Type B pancreatic cell (in vitro differentiated cells): ENCODE measurements at regions not wholly inside any gene's neighbourhood (a gene's known extent, or its start where the extent isn't known, plus 50 kb on each side); places are given as distances from the start of the nearest gene placed in this dataset.

ENCODE experiments used
- DNase-seq: peaks from one replicate; pipeline ENCODE4 v3.0.0; 2021; ENCODE audit warnings: mixed read lengths; ENCODE audit not compliant: unreplicated experiment; ENCODE audit errors: extremely low spot score
- H3K27ac Mint-ChIP-seq: 2 replicates; pipeline ENCODE4 v1.8.0; 2021; ENCODE audit warnings: mild to moderate bottlenecking, mixed read lengths
- H3K27me3 Mint-ChIP-seq: 2 replicates; pipeline ENCODE4 v1.8.0; 2021; ENCODE audit warnings: mixed read lengths
- H3K36me3 Mint-ChIP-seq: 2 replicates; pipeline ENCODE4 v1.8.0; 2021; ENCODE audit warnings: mixed read lengths
- H3K4me1 Mint-ChIP-seq: one replicate; pipeline ENCODE4 v1.8.0; 2021; ENCODE audit warnings: mixed read lengths; ENCODE audit not compliant: unreplicated experiment
- H3K4me3 Mint-ChIP-seq: 2 replicates; pipeline ENCODE4 v1.8.0; 2021; ENCODE audit warnings: mild to moderate bottlenecking, mixed read lengths
- H3K9me3 Mint-ChIP-seq: 2 replicates; pipeline ENCODE4 v1.8.0; 2021; ENCODE audit warnings: mixed read lengths
- TF ChIP-seq, protein P1 (sequence below): fragments of 200-600 bp; sonication (generic); conservative IDR thresholded peaks from 2 replicates; pipeline ENCODE4 v1.5.0; 2021; ENCODE audit warnings: antibody characterized with exemption, mild to moderate bottlenecking

DNA sequence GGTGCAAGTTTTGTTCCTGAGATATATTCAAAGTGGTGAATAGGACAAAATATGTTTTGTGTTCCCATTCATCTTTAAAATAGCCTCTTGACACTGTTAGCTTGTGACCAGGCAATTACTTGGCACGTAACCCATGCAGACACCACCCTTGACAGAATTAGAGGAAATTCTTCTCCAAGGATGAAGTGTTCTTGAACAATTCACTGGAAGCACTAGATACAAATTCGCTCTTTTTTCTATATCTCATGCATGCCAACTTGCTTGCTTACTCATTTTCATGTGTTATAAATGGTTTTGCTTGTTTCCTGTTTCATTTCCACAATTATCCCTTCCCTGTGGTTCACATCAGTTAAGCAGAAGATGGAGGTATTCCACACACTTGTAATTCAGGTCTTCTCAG, 105.2 kb upstream of the MAN1A1 start:
- Mint-ChIP-seq H3K4me1 (no peaks in the 10 kb centered on the region), H3K36me3 (no peaks in the 10 kb centered on the region)
- no peak for DNase-seq

DNA sequence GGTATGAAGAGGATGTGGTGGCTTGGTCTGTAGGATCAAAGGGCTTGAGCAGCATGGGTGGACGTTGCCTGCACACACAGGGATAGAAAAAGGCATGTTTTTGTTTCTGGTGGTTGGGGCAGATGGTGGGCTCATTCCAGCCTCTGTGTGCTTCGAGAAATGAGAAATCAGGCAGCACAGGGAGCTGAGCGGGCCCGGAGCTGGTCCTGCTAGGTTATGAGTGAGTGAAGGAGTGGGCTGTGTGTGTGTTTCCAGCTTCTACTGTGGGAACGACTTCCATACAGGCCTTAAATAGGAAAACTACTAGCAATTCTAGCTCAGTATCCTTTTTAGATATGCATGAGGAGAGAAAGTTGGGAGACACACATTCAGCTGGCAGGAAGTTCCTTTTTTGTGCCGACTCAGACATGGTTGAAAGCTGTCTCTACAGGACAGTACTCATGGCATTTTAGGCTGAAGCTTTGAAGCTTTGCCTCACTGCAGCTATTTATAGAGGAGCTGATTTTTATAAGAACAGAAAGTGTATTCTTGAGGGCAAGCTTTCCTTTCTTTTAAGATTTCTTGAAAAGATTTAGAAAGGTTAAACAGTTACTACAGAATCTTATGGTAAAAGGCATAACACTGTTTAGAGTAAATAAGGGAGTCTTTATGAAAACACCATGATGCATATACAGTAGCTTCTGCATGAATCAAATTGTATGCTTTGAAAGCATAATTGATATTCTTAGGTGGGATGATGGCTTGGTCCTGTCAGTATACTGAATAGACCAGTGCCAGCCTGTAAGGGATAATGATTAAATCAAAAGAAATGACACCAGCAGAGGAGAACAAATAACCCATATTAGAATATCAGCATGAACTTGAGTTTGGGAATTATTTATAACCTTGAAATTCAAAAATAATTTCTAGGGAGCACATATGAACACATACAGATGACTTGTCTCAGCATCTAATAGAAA, 104.0 kb upstream of the MAN1A1 start:
- no peak for DNase-seq
- Mint-ChIP-seq H3K4me1 (no peaks in the 10 kb centered on the region), H3K27ac (no peak overlapping the region), H3K36me3 (no peaks in the 10 kb centered on the region), H3K4me3 (no peak overlapping the region), H3K27me3 (no peaks in the 10 kb centered on the region), H3K9me3 (no peaks in the 10 kb centered on the region)
- TF ChIP-seq, protein P1, sequence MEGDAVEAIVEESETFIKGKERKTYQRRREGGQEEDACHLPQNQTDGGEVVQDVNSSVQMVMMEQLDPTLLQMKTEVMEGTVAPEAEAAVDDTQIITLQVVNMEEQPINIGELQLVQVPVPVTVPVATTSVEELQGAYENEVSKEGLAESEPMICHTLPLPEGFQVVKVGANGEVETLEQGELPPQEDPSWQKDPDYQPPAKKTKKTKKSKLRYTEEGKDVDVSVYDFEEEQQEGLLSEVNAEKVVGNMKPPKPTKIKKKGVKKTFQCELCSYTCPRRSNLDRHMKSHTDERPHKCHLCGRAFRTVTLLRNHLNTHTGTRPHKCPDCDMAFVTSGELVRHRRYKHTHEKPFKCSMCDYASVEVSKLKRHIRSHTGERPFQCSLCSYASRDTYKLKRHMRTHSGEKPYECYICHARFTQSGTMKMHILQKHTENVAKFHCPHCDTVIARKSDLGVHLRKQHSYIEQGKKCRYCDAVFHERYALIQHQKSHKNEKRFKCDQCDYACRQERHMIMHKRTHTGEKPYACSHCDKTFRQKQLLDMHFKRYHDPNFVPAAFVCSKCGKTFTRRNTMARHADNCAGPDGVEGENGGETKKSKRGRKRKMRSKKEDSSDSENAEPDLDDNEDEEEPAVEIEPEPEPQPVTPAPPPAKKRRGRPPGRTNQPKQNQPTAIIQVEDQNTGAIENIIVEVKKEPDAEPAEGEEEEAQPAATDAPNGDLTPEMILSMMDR, result no peak

More for the DNA sequence above, 105.2 kb upstream of the MAN1A1 start:
- Mint-ChIP-seq H3K9me3 (no peaks in the 10 kb centered on the region), H3K27ac (no peak overlapping the region), H3K4me3 (no peak overlapping the region), H3K27me3 (no peaks in the 10 kb centered on the region)
- TF ChIP-seq, protein P1, result no peak

DNA sequence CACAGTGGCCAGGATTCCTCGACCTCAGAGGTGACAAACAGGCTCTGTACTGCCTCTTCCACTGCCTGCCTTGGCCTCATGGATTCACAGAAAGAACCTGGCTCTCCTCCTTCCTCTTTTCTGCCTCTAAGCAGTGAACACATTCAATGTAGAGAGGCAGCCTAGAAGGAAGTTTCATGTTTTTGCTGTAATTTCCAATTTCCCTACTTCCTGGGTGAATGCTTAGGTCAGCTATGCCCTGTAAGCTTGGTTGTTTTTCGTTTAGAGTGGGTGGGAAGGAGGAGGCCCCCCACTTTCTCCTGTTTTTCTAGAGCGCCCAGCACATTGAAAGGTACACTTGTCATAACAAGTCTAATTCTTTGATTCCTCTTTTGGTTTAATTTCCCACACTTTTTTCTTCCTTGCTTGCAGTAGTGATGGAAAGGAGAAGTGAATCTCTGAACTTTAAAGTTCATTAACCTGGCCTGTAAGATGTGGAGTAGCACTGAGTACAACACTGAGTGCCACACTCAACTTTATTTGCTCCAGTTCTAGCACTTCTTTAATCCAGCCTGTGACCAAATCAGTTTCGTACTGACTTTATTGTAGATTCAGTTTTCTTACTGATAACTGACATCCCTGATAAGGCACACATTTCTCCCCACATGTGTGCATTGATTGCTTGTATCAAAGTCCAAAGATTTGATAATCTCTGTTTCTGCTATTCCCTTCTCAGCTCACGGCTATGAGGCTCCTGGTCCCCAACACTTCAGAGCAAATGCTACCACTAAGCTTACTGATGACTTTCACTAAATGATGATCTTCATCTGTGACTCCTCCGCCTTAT, 100.0 kb upstream of the MAN1A1 start:
- Mint-ChIP-seq H3K9me3 (no peaks in the 10 kb centered on the region), H3K4me3 (no peak overlapping the region), H3K27ac (no peak overlapping the region), H3K27me3 (no peaks in the 10 kb centered on the region), H3K36me3 (no peaks in the 10 kb centered on the region), H3K4me1 (peaks cover 13% of the 10 kb centered on the region)
- no peak for DNase-seq
- TF ChIP-seq, protein P1, result no peak

DNA sequence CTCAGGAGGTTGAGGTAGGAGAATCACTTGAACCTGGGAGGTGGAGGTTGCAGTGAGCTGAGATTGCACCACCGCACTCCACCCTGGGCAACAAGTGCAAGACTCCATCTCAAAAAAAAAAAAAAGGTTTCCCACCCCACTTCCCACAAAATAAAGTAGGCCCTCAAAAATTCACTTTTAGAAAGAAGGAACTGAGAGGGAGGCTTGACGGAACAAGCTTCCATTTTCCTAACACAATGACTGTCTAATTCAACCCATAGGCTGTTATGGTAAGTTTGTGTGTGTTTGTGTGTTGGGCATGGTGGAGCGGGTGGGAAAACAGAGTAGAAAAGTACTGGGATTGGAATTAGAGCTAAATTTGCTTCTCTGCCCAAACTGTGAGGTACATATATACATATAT, 98.4 kb upstream of the MAN1A1 start:
- Mint-ChIP-seq H3K36me3 (no peaks in the 10 kb centered on the region), H3K4me1 (peaks cover 13% of the 10 kb centered on the region), H3K9me3 (no peaks in the 10 kb centered on the region), H3K27me3 (no peaks in the 10 kb centered on the region), H3K4me3 (no peak overlapping the region), H3K27ac (no peak overlapping the region)
- DNase-seq, result no peak
- TF ChIP-seq, protein P1, result no peak

DNA sequence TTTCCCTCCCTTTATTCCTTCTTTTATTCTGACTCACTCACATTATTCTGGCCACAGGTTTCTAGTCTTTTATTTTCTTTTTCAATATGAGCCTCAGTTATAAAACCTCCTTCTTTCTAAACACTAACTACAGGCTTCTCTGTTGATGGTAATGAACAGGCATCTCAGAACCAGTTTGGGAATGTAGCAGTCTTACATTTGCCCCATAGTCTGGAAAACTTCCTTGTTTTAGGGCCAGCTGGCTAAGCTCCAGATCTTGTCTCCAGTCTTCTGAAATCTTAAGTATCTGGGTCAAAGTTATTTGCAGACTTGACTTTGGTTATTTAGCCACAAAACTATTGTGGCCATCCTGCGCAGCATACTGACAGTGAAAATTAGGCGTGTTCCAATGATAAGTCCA, 97.0 kb upstream of the MAN1A1 start:
- DNase-seq, result no peak
- Mint-ChIP-seq H3K27me3 (no peaks in the 10 kb centered on the region), H3K4me3 (peak overlapping the region; percentile 1), H3K4me1 (peaks cover 13% of the 10 kb centered on the region), H3K9me3 (no peaks in the 10 kb centered on the region), H3K36me3 (no peaks in the 10 kb centered on the region), H3K27ac (peak overlapping the region; percentile 26)
- TF ChIP-seq, protein P1, result no peak
